ENCODE measurements at regions not wholly inside any gene's neighbourhood (a gene's known extent, or its start where the extent isn't known, plus 50 kb on each side); places are given as distances from the start of the nearest gene placed in this dataset.

DNA sequence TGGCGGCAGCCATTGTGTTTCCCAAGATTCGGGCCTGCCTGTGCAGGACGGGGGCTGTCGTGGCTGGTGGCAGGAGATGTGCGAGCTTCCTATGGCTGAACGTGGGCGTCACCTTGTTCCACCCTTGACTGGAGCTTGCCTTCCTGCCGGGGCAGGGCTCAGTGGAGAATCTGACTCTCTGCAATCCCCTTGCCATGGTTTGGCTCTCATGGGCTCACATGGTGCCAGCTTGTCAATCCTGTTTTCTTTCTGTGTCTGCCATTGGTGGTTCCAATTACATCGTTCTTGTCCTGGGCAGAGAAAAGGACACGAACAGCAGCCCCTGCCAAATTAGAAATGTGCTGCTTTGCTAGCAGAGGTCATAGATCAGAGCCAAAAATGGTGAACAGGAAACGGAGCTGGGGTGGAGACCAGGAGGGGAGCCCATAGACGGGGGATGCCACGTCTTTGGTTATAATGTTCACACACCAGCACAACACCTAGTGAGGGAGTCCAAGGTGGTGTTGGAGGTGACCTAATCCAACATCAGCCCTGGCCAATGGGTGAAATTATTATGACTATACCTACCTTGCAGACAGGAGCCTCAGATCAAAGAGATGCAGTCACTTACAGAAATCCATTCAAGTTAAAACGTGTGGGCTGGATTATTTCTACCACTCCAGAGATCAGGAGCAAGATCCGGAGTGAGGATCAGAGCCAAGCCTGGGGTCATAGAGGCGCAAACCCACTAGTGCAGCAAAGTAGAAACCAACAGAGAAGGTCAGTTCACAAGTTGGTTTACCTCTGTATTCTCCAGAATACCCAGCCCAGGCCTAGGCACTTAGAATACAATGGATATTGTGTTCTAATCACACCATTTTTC lies 253.1 kb downstream of the SIPA1L2 start:
- H3K4me1 ChIP-seq (ENCODE audit: control insufficient read depth, low read length): no peaks in the 10 kb centered on the region
- H3K36me3 ChIP-seq (ENCODE audit: control insufficient read depth, low read length): no peaks in the 10 kb centered on the region
- no peaks in the 10 kb centered on the region for H3K79me2 ChIP-seq (ENCODE audit: control insufficient read depth, low read length)
- TF ChIP-seq EZH2phosphoT487 (IDR thresholded peaks at IDR 0.05; ENCODE audit: borderline replicate concordance, low read length): no peak
- TF ChIP-seq, protein P1, sequence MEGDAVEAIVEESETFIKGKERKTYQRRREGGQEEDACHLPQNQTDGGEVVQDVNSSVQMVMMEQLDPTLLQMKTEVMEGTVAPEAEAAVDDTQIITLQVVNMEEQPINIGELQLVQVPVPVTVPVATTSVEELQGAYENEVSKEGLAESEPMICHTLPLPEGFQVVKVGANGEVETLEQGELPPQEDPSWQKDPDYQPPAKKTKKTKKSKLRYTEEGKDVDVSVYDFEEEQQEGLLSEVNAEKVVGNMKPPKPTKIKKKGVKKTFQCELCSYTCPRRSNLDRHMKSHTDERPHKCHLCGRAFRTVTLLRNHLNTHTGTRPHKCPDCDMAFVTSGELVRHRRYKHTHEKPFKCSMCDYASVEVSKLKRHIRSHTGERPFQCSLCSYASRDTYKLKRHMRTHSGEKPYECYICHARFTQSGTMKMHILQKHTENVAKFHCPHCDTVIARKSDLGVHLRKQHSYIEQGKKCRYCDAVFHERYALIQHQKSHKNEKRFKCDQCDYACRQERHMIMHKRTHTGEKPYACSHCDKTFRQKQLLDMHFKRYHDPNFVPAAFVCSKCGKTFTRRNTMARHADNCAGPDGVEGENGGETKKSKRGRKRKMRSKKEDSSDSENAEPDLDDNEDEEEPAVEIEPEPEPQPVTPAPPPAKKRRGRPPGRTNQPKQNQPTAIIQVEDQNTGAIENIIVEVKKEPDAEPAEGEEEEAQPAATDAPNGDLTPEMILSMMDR (IDR thresholded peaks at IDR 0.05; ENCODE audit: low read depth, low read length, poor library complexity, severe bottlenecking): no peak
- H3K9me2 ChIP-seq (replicated peaks; ENCODE audit: control insufficient read depth, low read length): no peaks in the 10 kb centered on the region
- no peaks in the 10 kb centered on the region for H3F3A ChIP-seq (ENCODE audit: control insufficient read depth, insufficient read depth)
- H3K27me3 ChIP-seq (ENCODE audit: control insufficient read depth, low read length): no peaks in the 10 kb centered on the region
- H3K27ac ChIP-seq (ENCODE audit: low read depth, low read length): no peak overlapping the region
- H3K4me2 ChIP-seq (ENCODE audit: low read length): no peak overlapping the region
- no peaks in the 10 kb centered on the region for H4K20me1 ChIP-seq (ENCODE audit: control insufficient read depth, insufficient read depth, low read depth, low read length)
- H3K4me3 ChIP-seq (ENCODE audit: low read length): no peak overlapping the region
- H3K9me3 ChIP-seq (ENCODE audit: control insufficient read depth, insufficient read depth, low read length): no peaks in the 10 kb centered on the region

GRCh38 chr1:232372841-232373440 lies 257.0 kb downstream of the SIPA1L2 start:
- Histone ChIP-seq H4K20me1 (ENCODE audit: control insufficient read depth, insufficient read depth, low read depth, low read length) (no peaks in the 10 kb centered on the region), H3K36me3 (ENCODE audit: control insufficient read depth, low read length) (no peaks in the 10 kb centered on the region), H3F3A (ENCODE audit: control insufficient read depth, insufficient read depth) (no peaks in the 10 kb centered on the region), H3K4me3 (ENCODE audit: low read length) (no peak overlapping the region), H3K79me2 (ENCODE audit: control insufficient read depth, low read length) (no peaks in the 10 kb centered on the region), H3K9me3 (ENCODE audit: control insufficient read depth, insufficient read depth, low read length) (no peaks in the 10 kb centered on the region), H3K9me2 (replicated peaks; ENCODE audit: control insufficient read depth, low read length) (no peaks in the 10 kb centered on the region), H3K27ac (ENCODE audit: low read depth, low read length) (no peak overlapping the region), H3K27me3 (ENCODE audit: control insufficient read depth, low read length) (no peaks in the 10 kb centered on the region), H3K4me1 (ENCODE audit: control insufficient read depth, low read length) (no peaks in the 10 kb centered on the region), H3K4me2 (ENCODE audit: low read length) (no peak overlapping the region)
- TF ChIP-seq, protein P1 (IDR thresholded peaks at IDR 0.05; ENCODE audit: low read depth, low read length, poor library complexity, severe bottlenecking): no peak
- no peak for TF ChIP-seq EZH2phosphoT487 (IDR thresholded peaks at IDR 0.05; ENCODE audit: borderline replicate concordance, low read length)

DNA sequence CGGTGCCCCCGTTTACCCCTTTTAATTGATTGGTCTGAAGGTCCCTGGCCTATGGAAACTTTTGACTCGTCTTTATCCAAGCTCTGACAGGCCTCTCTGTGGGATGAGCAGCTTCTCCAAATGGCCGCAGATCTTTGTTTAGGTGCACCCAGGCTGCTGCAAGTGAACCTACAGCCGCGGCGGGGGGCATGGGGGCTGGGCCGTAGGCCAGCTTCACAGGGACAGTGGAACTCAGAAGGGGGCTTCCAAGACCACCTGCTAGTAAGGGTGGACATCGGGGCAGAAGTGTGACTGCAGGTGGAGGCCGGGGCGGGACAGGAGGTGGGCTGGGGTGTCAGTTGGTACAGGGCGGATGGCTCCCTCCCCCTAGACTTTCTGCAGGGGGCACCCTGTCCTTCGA lies 257.5 kb downstream of the SIPA1L2 start:
- Histone ChIP-seq H3K4me3 (ENCODE audit: low read length) (no peak overlapping the region), H3K4me1 (ENCODE audit: control insufficient read depth, low read length) (no peaks in the 10 kb centered on the region), H3K36me3 (ENCODE audit: control insufficient read depth, low read length) (no peaks in the 10 kb centered on the region), H3K27me3 (ENCODE audit: control insufficient read depth, low read length) (no peaks in the 10 kb centered on the region), H3K9me3 (ENCODE audit: control insufficient read depth, insufficient read depth, low read length) (no peaks in the 10 kb centered on the region), H3K9me2 (replicated peaks; ENCODE audit: control insufficient read depth, low read length) (no peaks in the 10 kb centered on the region), H3K4me2 (ENCODE audit: low read length) (no peak overlapping the region), H3F3A (ENCODE audit: control insufficient read depth, insufficient read depth) (no peaks in the 10 kb centered on the region), H4K20me1 (ENCODE audit: control insufficient read depth, insufficient read depth, low read depth, low read length) (no peaks in the 10 kb centered on the region), H3K27ac (ENCODE audit: low read depth, low read length) (no peak overlapping the region), H3K79me2 (ENCODE audit: control insufficient read depth, low read length) (no peaks in the 10 kb centered on the region)
- TF ChIP-seq EZH2phosphoT487 (IDR thresholded peaks at IDR 0.05; ENCODE audit: borderline replicate concordance, low read length): no peak
- TF ChIP-seq, protein P1 (IDR thresholded peaks at IDR 0.05; ENCODE audit: low read depth, low read length, poor library complexity, severe bottlenecking): no peak

Data from DOHH2 (cell line).